HEK293T (cell line): ENCODE measurements at regions not wholly inside any gene's neighbourhood (a gene's known extent, or its start where the extent isn't known, plus 50 kb on each side); places are given as distances from the start of the nearest gene placed in this dataset.

Source experiments
- CTCF ChIA-PET: fragments of 350-600 bp; formaldehyde crosslinking; extraction: SDS; loops from one replicate; lab custom pipeline; 2021; ENCODE audit warnings: antibody characterized with exemption, inconsistent platforms; lab: Yijun Ruan, JAX
- POLR2A ChIA-PET: fragments of 350-600 bp; formaldehyde crosslinking; extraction: SDS; loops from one replicate; lab custom pipeline; 2020; ENCODE audit warnings: antibody characterized with exemption, inconsistent platforms; lab: Yijun Ruan, JAX
- DNase-seq: peaks from one replicate; pipeline ENCODE4 v3.0.0; 2012; ENCODE audit warnings: mixed read lengths; ENCODE audit errors: extremely low spot score
- ARNT ChIP-seq: fragments of 450-650 bp; IDR thresholded peaks from 2 replicates; pipeline ENCODE4 v1.6.1; 2017; ENCODE audit warnings: mild to moderate bottlenecking
- BHLHE40 ChIP-seq: fragments of 450-650 bp; IDR thresholded peaks from 2 replicates; pipeline ENCODE4 v1.6.1; 2016; ENCODE audit warnings: mild to moderate bottlenecking, moderate library complexity, borderline replicate concordance
- CTBP1 ChIP-seq: fragments of 450-650 bp; IDR thresholded peaks from 2 replicates; pipeline ENCODE4 v1.6.1; 2016; ENCODE audit warnings: borderline replicate concordance
- ELF4 ChIP-seq: fragments of 450-650 bp; IDR thresholded peaks from 2 replicates; pipeline ENCODE4 v1.6.1; 2017; ENCODE audit warnings: antibody characterized with exemption
- FOXA1 ChIP-seq: fragments of 450-650 bp; IDR thresholded peaks from 2 replicates; pipeline ENCODE4 v1.6.1; 2016; ENCODE audit warnings: mild to moderate bottlenecking
- FOXK2 ChIP-seq: fragments of 450-650 bp; IDR thresholded peaks from 2 replicates; pipeline ENCODE4 v1.6.1; 2016; ENCODE audit warnings: mild to moderate bottlenecking
- FOXM1 ChIP-seq: fragments of 450-650 bp; IDR thresholded peaks from 2 replicates; pipeline ENCODE4 v1.6.1; 2017; ENCODE audit warnings: mild to moderate bottlenecking, borderline replicate concordance
- HDGF ChIP-seq: fragments of 450-650 bp; IDR thresholded peaks from 2 replicates; pipeline ENCODE4 v1.6.1; 2017; ENCODE audit warnings: antibody characterized with exemption, borderline replicate concordance
- L3MBTL2 ChIP-seq: fragments of 450-650 bp; conservative IDR thresholded peaks from 2 replicates; pipeline ENCODE4 v1.6.1; 2016; ENCODE audit warnings: mild to moderate bottlenecking
- LEF1 ChIP-seq: fragments of 450-650 bp; IDR thresholded peaks from 2 replicates; pipeline ENCODE4 v1.6.1; 2017; ENCODE audit warnings: mild to moderate bottlenecking, borderline replicate concordance
- NFRKB ChIP-seq: fragments of 450-650 bp; IDR thresholded peaks from 2 replicates; pipeline ENCODE4 v1.6.1; 2016; ENCODE audit warnings: mild to moderate bottlenecking, moderate library complexity
- SP1 ChIP-seq: fragments of 450-650 bp; IDR thresholded peaks from 2 replicates; pipeline ENCODE4 v1.6.1; 2017
- SUZ12 ChIP-seq: fragments of 450-650 bp; IDR thresholded peaks from 2 replicates; pipeline ENCODE4 v1.6.1; 2016; ENCODE audit warnings: mild to moderate bottlenecking
- TARDBP ChIP-seq: fragments of 450-650 bp; IDR thresholded peaks from 2 replicates; pipeline ENCODE4 v1.6.1; 2016
- ZNF384 ChIP-seq: fragments of 450-650 bp; IDR thresholded peaks from 2 replicates; pipeline ENCODE4 v1.6.1; 2016
- TF ChIP-seq, protein P1 (sequence below): fragments of 450-650 bp; IDR thresholded peaks from 2 replicates; pipeline ENCODE4 v1.6.1; 2016

DNA sequence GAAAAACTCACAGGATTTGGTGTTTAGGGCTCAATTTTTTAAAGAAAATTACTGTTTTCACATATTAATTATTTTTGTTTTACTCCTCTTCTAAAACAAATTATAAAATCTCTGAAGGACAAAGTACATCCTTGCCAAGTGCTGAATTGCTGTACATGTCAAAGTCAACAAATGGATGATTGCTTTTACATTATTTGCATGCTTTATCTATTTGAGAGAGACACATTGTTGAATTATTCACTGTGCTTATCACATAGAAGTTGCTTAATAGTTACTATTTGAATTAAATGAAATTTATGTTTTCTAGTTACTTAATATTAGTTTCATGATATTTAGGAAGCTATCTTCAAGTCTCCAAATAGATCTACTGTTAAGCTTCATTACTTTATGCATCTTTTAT is 318.6 kb upstream of the PTCHD4 start:
- no peak for TF ChIP-seq HDGF
- TF ChIP-seq ELF4 = no peak
- TF ChIP-seq SUZ12 = no peak
- TF ChIP-seq L3MBTL2 = no peak
- no peak for TF ChIP-seq ZNF384
- no peak for TF ChIP-seq BHLHE40
- TF ChIP-seq, protein P1, sequence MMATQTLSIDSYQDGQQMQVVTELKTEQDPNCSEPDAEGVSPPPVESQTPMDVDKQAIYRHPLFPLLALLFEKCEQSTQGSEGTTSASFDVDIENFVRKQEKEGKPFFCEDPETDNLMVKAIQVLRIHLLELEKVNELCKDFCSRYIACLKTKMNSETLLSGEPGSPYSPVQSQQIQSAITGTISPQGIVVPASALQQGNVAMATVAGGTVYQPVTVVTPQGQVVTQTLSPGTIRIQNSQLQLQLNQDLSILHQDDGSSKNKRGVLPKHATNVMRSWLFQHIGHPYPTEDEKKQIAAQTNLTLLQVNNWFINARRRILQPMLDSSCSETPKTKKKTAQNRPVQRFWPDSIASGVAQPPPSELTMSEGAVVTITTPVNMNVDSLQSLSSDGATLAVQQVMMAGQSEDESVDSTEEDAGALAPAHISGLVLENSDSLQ = no peak
- TF ChIP-seq LEF1 = no peak
- no peak for TF ChIP-seq FOXA1
- no peak for TF ChIP-seq SP1
- TF ChIP-seq TARDBP = no peak
- TF ChIP-seq CTBP1 = no peak
- no peak for TF ChIP-seq ARNT
- TF ChIP-seq FOXM1 = no peak
- TF ChIP-seq FOXK2 = no peak
- POLR2A ChIA-PET = no interaction called here
- no peak for DNase-seq
- CTCF ChIA-PET = no interaction called here

DNA sequence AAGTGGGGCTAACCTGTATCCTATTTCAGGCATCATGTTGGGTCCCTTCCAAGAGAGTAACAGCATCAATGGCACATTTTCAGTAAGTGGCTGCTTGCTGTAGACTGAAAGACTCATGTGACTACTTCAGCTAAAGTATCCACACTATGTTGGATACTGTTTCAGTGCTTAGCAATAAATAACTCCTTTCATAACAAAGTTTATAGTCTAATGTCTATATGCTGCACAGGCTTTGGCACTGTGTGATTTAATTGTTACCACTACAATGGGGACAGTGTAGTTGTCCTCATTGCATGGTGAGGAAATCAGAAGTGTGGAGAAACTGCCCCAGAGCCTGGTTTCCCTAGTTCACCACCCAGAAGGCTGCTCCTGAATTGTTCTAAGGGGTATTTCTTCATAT is 318.0 kb upstream of the PTCHD4 start:
- POLR2A ChIA-PET = no interaction called here
- no peak for DNase-seq
- TF ChIP-seq ZNF384 (no peak), HDGF (no peak), FOXM1 (no peak), FOXA1 (no peak), ARNT (no peak), BHLHE40 (no peak), FOXK2 (no peak), NFRKB (no peak)
- TF ChIP-seq, protein P1 = no peak
- CTCF ChIA-PET = no interaction called here

DNA sequence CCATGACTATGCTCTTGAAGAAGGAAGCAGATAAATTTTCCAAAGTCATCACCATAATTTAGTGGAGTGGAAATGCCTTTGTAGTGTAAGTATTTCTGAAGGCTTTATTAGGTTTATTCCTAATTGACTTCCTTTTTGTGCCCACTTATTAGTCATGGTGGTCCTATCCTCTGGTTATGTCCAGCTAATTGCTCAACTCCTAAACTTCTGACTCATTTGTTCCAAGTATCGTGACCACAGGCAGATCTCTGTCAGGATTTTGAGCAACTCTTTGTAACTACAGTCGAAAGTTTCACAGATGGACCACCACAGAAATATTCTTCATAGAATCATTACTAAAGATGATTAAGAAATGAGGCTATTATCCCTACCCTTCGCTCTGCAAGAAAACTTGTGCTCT is 315.6 kb upstream of the PTCHD4 start:
- no peak for DNase-seq
- no peak for TF ChIP-seq FOXA1
- ChIA-PET POLR2A (no interaction called here), CTCF (no interaction called here)

DNA sequence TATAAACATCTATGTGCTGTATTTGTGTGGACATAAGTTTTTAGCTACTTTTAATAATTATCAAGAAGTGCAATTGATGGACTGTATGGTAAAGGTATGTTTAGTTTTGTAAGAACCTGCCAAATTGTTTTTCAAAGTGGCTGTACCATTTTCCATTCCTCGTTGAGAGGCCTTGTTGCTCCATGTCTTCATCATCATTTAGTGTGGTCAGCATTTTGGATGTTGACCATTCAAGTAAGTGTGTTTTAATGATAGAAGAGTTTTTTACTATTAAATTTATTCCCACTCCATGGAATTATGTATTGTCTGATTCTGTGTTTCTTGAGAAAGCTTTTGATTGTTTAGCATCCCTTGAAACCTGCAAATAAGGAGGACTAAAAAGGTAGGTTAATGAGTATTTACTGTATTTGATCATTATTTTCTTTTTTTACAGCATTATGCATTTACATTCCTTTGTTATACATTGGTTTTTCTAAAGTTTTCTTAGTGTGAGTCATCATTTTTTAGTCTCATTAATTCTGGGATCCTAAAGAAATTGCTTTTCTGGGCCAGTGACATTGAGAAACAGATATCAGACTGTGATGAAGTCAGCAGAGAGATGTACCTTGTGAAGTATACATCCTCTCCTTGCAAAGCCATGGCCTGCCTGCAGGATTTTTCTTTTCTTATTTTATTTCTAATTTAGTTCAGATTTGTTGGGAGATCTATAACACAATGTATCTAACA is 312.8 kb upstream of the PTCHD4 start:
- CTCF ChIA-PET = no interaction called here
- TF ChIP-seq FOXM1 = no peak
- TF ChIP-seq LEF1 = no peak
- TF ChIP-seq L3MBTL2 = no peak
- no peak for TF ChIP-seq HDGF
- no peak for TF ChIP-seq TARDBP
- no peak for TF ChIP-seq SP1
- DNase-seq = no peak
- POLR2A ChIA-PET = no interaction called here

DNA sequence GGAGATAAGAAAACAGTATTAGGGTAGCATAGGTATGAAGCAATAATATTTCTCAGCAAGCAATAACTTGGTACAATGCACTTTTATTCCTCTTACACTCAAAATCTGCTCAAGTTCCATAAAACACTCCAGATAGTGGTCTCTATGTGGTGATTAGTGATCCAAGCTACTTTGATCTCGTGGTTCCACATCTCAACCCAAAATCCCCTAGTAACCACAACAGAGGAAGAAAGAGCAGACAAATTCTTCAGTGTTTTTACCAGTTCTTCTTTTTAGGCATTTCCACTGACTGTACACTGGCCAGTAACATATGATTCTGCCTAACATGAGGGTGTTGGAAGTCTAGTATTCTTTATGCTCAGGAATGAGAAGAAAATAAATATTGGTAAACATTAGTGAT is 309.0 kb upstream of the PTCHD4 start:
- TF ChIP-seq ZNF384 (no peak), FOXA1 (no peak), HDGF (no peak), FOXK2 (no peak), BHLHE40 (no peak), LEF1 (no peak), L3MBTL2 (no peak), CTBP1 (no peak), TARDBP (no peak), FOXM1 (no peak)
- TF ChIP-seq, protein P1 = no peak
- CTCF ChIA-PET = no interaction called here
- no peak for DNase-seq
- POLR2A ChIA-PET = no interaction called here

DNA sequence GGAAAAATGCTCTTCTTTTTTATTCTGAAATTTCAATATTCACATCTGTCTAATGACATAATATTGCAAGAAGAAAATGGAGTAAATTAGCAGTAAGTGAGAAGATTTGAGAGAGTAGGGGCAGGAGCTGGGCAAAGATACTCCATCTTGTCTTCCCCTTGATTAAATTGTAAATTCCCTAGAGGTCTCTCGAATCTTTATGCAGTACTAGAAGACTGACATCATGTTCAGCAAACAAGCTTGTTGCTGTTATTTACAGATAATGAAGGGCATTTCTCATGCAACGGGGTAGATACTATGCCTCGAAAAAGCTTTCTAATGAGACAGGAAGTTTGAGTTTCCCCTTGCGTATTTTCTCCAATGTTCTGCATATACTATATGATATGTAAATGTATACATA is 306.9 kb upstream of the PTCHD4 start:
- POLR2A ChIA-PET = no interaction called here
- TF ChIP-seq ZNF384 (no peak), ARNT (no peak), FOXK2 (no peak), FOXA1 (no peak), BHLHE40 (no peak), CTBP1 (no peak)
- DNase-seq = no peak
- CTCF ChIA-PET = no interaction called here

DNA sequence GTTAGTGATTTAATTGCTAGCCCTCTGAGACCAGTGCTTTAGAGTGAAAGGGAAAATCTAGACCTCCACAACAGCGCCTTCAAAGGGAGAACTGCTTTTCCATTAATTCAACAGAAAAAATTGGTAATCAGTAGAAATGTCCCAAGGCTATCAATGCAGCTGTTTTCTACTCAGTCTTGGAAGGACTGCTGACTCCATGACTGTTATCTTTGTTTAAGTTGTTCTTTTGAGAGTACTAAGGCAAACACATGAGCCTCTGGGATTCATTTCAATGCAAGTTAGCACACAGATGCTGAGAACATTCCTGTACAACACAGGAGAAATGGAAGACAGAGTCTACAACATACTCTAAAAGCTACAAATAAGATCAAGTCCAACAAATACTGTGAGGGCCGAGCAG is 301.7 kb upstream of the PTCHD4 start:
- POLR2A ChIA-PET = no interaction called here
- CTCF ChIA-PET = no interaction called here
- TF ChIP-seq BHLHE40 = no peak
- no peak for DNase-seq
